SK-N-SH (cell line): ENCODE measurements at regions not wholly inside any gene's neighbourhood (a gene's known extent, or its start where the extent isn't known, plus 50 kb on each side); places are given as distances from the start of the nearest gene placed in this dataset.

Experiments
- CTCF ChIP-seq: fragments of 200-600 bp; sonication (generic); IDR thresholded peaks from 2 replicates; pipeline ENCODE4 v1.6.1; 2017; ENCODE audit warnings: antibody characterized with exemption, mild to moderate bottlenecking, moderate library complexity
- ELF1 ChIP-seq: IDR thresholded peaks from 2 replicates; pipeline ENCODE4 v1.4.0; 2012
- EP300 ChIP-seq, 2 experiments: IDR thresholded peaks; 2 replicates each; pipeline versions ENCODE4 v1.4.0 to v1.6.1; 2012; ENCODE audit warnings: borderline replicate concordance in 1 of 2, low read depth in 1 of 2, low read length in 1 of 2
- EZH2phosphoT487 ChIP-seq: fragments of 200-600 bp; sonication (generic); IDR thresholded peaks from 2 replicates; pipeline ENCODE4 v1.6.1; 2017; ENCODE audit warnings: low read depth, mixed run types, mild to moderate bottlenecking, antibody characterized with exemption, moderate library complexity, borderline replicate concordance
- GABPA ChIP-seq: IDR thresholded peaks from 2 replicates; pipeline ENCODE4 v1.4.0; 2012; ENCODE audit warnings: low read depth, mild to moderate bottlenecking
- JUND ChIP-seq: IDR thresholded peaks from 2 replicates; pipeline ENCODE4 v1.4.0; 2012
- MAX ChIP-seq: IDR thresholded peaks from 2 replicates; pipeline ENCODE4 v1.4.0; 2012; ENCODE audit warnings: low read depth
- NRF1 ChIP-seq: IDR thresholded peaks from 2 replicates; pipeline ENCODE4 v1.6.1; 2012; ENCODE audit warnings: low read depth, mild to moderate bottlenecking, low read length
- PBX3 ChIP-seq: IDR thresholded peaks from 2 replicates; pipeline ENCODE4; 2012
- RAD21 ChIP-seq: IDR thresholded peaks from 2 replicates; pipeline ENCODE4 v1.6.1; 2012; ENCODE audit warnings: mild to moderate bottlenecking, low read length
- RCOR1 ChIP-seq: fragments of 150-350 bp; IDR thresholded peaks from 2 replicates; pipeline ENCODE4 v1.6.1; 2017; ENCODE audit warnings: antibody characterized with exemption, low read length
- REST ChIP-seq: IDR thresholded peaks from 2 replicates; pipeline ENCODE4 v1.6.1; 2012; ENCODE audit warnings: mild to moderate bottlenecking, low read depth, low read length, moderate library complexity
- RFX5 ChIP-seq: IDR thresholded peaks from 2 replicates; pipeline ENCODE4 v1.6.1; 2012; ENCODE audit warnings: mild to moderate bottlenecking, improper control_type of control experiment, low read length
- RXRA ChIP-seq: IDR thresholded peaks from 2 replicates; pipeline ENCODE4 v1.4.0; 2012; ENCODE audit warnings: low read depth, mild to moderate bottlenecking, borderline replicate concordance
- TAF1 ChIP-seq: IDR thresholded peaks from 2 replicates; pipeline ENCODE4 v1.6.1; 2012; ENCODE audit warnings: low read depth, mild to moderate bottlenecking, low read length, moderate library complexity, borderline replicate concordance
- TCF12 ChIP-seq: IDR thresholded peaks from 2 replicates; pipeline ENCODE4 v1.4.0; 2012
- USF2 ChIP-seq: fragments of 150-350 bp; IDR thresholded peaks from 2 replicates; pipeline ENCODE4 v1.6.1; 2017; ENCODE audit warnings: antibody characterized with exemption, low read length, low read depth, borderline replicate concordance
- YY1 ChIP-seq: IDR thresholded peaks from 2 replicates; pipeline ENCODE4 v1.4.0; 2012; ENCODE audit warnings: low read depth, mild to moderate bottlenecking

GRCh38 chr13:99087098-99087953 lies 109.5 kb upstream of the DOCK9 start (continued):
- TF ChIP-seq EP300 (IDR thresholded peaks at IDR 0.05; ENCODE audit: borderline replicate concordance in 1 of 2, low read depth in 1 of 2, low read length in 1 of 2) (no peak), RCOR1 (no peak), REST (peak; percentile 32; the same call in 1 of the 2 replicates), TCF12 (no peak), EZH2phosphoT487 (no peak), CTCF (no peak; the same call in 1 of the 2 replicates), RFX5 (no peak), TAF1 (no peak), JUND (no peak), ELF1 (no peak), PBX3 (peak; percentile 47), MAX (0 out of 2 replicates have a peak, but pooled peaks have one; percentile 7), USF2 (no peak), YY1 (0 out of 2 replicates have a peak, but pooled peaks have one; percentile 33), NRF1 (peak; percentile 89), RAD21 (no peak), RXRA (no peak), GABPA (no peak)
